ENCODE measurements at regions not wholly inside any gene's neighbourhood (a gene's known extent, or its start where the extent isn't known, plus 50 kb on each side); places are given as distances from the start of the nearest gene placed in this dataset.

DNA sequence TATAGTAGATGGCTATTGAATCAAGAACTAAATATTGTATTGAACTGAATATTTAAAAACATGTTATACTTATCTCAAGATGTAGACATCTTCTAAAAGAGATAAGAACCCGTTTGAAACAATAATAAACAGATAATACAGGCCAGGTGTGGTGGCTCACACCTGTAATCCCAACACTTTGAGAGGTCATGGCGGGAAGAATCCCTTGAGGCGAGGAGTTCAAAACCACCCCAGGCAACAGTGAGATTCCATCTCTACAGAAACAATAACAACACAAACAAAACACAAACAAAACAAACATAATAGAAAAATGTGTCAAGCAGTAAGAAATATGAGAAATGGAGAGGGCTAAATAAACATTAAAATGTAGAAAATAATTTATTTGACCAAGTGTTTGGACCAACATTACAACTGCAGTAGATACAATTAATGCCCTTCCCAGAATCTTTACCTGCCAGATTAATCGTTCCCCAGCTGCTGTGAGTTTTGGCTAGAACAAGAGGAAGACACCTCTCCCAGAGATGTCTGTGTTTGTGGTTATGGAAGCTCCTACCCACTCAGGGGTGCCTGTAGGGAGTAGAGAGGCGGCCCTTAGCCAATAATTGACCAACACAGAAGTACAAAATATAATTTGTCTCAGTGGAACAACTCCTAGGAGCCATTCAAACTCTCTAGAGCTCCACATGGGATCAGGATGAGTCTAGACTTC is 111.9 kb upstream of the AGTR1 start:
- no peaks in the 10 kb centered on the region for H3K27me3 ChIP-seq (ENCODE audit: control insufficient read depth, insufficient read depth, low read length)
- H3K4me3 ChIP-seq (ENCODE audit: low read length) = no peak overlapping the region
- no peak for DNase-seq
- H3K4me1 ChIP-seq (ENCODE audit: control insufficient read depth, insufficient read depth, low read length) = no peaks in the 10 kb centered on the region
- no peak overlapping the region for H3K27ac ChIP-seq (ENCODE audit: low read length)
- H3K9me3 ChIP-seq (replicated peaks; ENCODE audit: control insufficient read depth, low read depth, low read length) = no peaks in the 10 kb centered on the region
- H3K36me3 ChIP-seq (ENCODE audit: control insufficient read depth, insufficient read depth, low read length) = no peaks in the 10 kb centered on the region
- WGBS (ENCODE audit: insufficient coverage) = no CpG with 5 or more reads among the region's 5 CpGs

GRCh38 chr3:148588291-148588690 is 109.4 kb upstream of the AGTR1 start:
- no peak overlapping the region for H3K4me3 ChIP-seq (ENCODE audit: low read length)
- WGBS (ENCODE audit: insufficient coverage) = 80% methylated on average over 1 of the region's 2 CpGs
- H3K27me3 ChIP-seq (ENCODE audit: control insufficient read depth, insufficient read depth, low read length) = no peaks in the 10 kb centered on the region
- H3K27ac ChIP-seq (ENCODE audit: low read length) = no peak overlapping the region
- no peaks in the 10 kb centered on the region for H3K36me3 ChIP-seq (ENCODE audit: control insufficient read depth, insufficient read depth, low read length)
- H3K4me1 ChIP-seq (ENCODE audit: control insufficient read depth, insufficient read depth, low read length) = no peaks in the 10 kb centered on the region
- no peak for DNase-seq
- no peaks in the 10 kb centered on the region for H3K9me3 ChIP-seq (replicated peaks; ENCODE audit: control insufficient read depth, low read depth, low read length)

DNA sequence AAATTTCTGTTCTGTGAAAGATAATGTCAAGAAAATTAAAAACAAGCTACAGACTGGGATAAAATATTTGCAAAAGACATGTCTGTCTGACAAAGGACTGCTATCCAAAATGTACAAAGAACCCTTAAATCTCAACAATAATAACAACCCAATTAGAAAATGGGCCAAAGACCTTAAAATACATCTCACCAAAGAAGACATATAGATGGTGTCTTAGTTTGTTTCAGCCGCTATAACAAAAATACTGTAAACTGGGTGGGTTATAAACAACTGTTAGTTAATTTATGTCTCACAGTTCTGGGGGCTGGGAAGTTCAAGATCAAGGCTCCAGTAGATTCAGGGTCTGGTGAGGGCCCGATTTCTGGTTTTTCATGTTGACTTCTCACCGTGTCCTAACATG is 106.2 kb upstream of the AGTR1 start:
- WGBS (ENCODE audit: insufficient coverage) = no CpG with 5 or more reads among the region's 3 CpGs
- H3K36me3 ChIP-seq (ENCODE audit: control insufficient read depth, insufficient read depth, low read length) = no peaks in the 10 kb centered on the region

GRCh38 chr3:148598619-148599018 is 99.1 kb upstream of the AGTR1 start:
- H3K36me3 ChIP-seq (ENCODE audit: control insufficient read depth, insufficient read depth, low read length) = no peaks in the 10 kb centered on the region
- H3K4me3 ChIP-seq (ENCODE audit: low read length) = no peak overlapping the region
- H3K27me3 ChIP-seq (ENCODE audit: control insufficient read depth, insufficient read depth, low read length) = no peaks in the 10 kb centered on the region
- no peak for DNase-seq
- H3K27ac ChIP-seq (ENCODE audit: low read length) = no peak overlapping the region
- H3K9me3 ChIP-seq (replicated peaks; ENCODE audit: control insufficient read depth, low read depth, low read length) = no peaks in the 10 kb centered on the region
- H3K4me1 ChIP-seq (ENCODE audit: control insufficient read depth, insufficient read depth, low read length) = no peaks in the 10 kb centered on the region
- WGBS (ENCODE audit: insufficient coverage) = no CpG with 5 or more reads among the region's 2 CpGs

More for the DNA sequence above, 106.2 kb upstream of the AGTR1 start:
- H3K27ac ChIP-seq (ENCODE audit: low read length) = no peak overlapping the region
- DNase-seq = no peak
- H3K4me1 ChIP-seq (ENCODE audit: control insufficient read depth, insufficient read depth, low read length) = no peaks in the 10 kb centered on the region
- H3K9me3 ChIP-seq (replicated peaks; ENCODE audit: control insufficient read depth, low read depth, low read length) = no peaks in the 10 kb centered on the region
- H3K4me3 ChIP-seq (ENCODE audit: low read length) = no peak overlapping the region
- no peaks in the 10 kb centered on the region for H3K27me3 ChIP-seq (ENCODE audit: control insufficient read depth, insufficient read depth, low read length)

DNA sequence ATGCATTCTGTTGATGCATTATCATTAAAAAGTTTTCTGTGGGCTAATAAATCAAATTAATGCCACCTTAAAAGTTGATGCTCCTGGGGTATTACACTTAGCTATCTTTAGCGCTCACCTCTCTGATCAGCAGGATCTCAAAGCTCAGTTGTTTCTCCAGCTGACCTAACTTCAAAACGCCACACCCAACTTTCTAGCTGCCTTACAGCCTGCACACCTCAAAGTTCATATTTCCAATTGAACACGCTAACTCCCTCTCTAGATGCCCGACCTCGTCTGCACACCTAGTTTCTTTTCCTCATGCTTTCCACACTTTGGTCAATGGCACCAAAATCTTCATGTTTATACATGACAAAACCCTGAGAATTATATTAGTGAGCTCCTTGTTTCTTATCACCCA is 98.2 kb upstream of the AGTR1 start:
- no peaks in the 10 kb centered on the region for H3K36me3 ChIP-seq (ENCODE audit: control insufficient read depth, insufficient read depth, low read length)
- no peak overlapping the region for H3K27ac ChIP-seq (ENCODE audit: low read length)
- H3K4me3 ChIP-seq (ENCODE audit: low read length) = no peak overlapping the region
- H3K9me3 ChIP-seq (replicated peaks; ENCODE audit: control insufficient read depth, low read depth, low read length) = no peaks in the 10 kb centered on the region
- WGBS (ENCODE audit: insufficient coverage) = 82% methylated on average over 2 of the region's 5 CpGs
- H3K4me1 ChIP-seq (ENCODE audit: control insufficient read depth, insufficient read depth, low read length) = no peaks in the 10 kb centered on the region
- no peak for DNase-seq
- no peaks in the 10 kb centered on the region for H3K27me3 ChIP-seq (ENCODE audit: control insufficient read depth, insufficient read depth, low read length)

DNA sequence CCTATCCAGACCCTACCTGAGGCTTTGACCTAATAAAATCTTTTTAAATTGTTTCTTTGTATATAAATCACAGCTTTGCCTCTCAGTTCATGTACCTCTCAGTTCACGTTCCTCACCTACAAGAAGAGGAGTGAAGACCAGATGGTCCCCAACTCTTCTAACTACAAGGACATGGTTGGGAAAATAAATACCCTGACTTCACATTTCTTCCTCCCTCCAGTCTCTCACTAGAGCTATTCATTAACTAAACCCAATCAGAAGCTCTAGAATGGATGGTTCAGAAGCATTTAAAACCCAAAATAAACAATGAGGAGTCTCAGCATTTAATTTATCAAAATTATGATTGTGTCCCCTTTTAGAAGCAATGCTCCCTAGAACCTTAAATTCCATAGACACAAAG is 97.3 kb upstream of the AGTR1 start:
- DNase-seq = no peak
- no CpG with 5 or more reads among the region's 1 CpG for WGBS (ENCODE audit: insufficient coverage)

GRCh38 chr3:148600902-148601765 is 96.6 kb upstream of the AGTR1 start:
- H3K36me3 ChIP-seq (ENCODE audit: control insufficient read depth, insufficient read depth, low read length) = no peaks in the 10 kb centered on the region
- no peak for DNase-seq
- H3K9me3 ChIP-seq (replicated peaks; ENCODE audit: control insufficient read depth, low read depth, low read length) = no peaks in the 10 kb centered on the region
- H3K4me3 ChIP-seq (ENCODE audit: low read length) = no peak overlapping the region
- H3K4me1 ChIP-seq (ENCODE audit: control insufficient read depth, insufficient read depth, low read length) = no peaks in the 10 kb centered on the region
- WGBS (ENCODE audit: insufficient coverage) = 79% methylated on average over 2 of the region's 4 CpGs
- H3K27ac ChIP-seq (ENCODE audit: low read length) = no peak overlapping the region
- H3K27me3 ChIP-seq (ENCODE audit: control insufficient read depth, insufficient read depth, low read length) = no peaks in the 10 kb centered on the region

More for the DNA sequence above, 97.3 kb upstream of the AGTR1 start:
- no peaks in the 10 kb centered on the region for H3K4me1 ChIP-seq (ENCODE audit: control insufficient read depth, insufficient read depth, low read length)
- H3K4me3 ChIP-seq (ENCODE audit: low read length) = no peak overlapping the region
- H3K27ac ChIP-seq (ENCODE audit: low read length) = no peak overlapping the region
- H3K36me3 ChIP-seq (ENCODE audit: control insufficient read depth, insufficient read depth, low read length) = no peaks in the 10 kb centered on the region
- no peaks in the 10 kb centered on the region for H3K9me3 ChIP-seq (replicated peaks; ENCODE audit: control insufficient read depth, low read depth, low read length)
- H3K27me3 ChIP-seq (ENCODE audit: control insufficient read depth, insufficient read depth, low read length) = no peaks in the 10 kb centered on the region

DNA sequence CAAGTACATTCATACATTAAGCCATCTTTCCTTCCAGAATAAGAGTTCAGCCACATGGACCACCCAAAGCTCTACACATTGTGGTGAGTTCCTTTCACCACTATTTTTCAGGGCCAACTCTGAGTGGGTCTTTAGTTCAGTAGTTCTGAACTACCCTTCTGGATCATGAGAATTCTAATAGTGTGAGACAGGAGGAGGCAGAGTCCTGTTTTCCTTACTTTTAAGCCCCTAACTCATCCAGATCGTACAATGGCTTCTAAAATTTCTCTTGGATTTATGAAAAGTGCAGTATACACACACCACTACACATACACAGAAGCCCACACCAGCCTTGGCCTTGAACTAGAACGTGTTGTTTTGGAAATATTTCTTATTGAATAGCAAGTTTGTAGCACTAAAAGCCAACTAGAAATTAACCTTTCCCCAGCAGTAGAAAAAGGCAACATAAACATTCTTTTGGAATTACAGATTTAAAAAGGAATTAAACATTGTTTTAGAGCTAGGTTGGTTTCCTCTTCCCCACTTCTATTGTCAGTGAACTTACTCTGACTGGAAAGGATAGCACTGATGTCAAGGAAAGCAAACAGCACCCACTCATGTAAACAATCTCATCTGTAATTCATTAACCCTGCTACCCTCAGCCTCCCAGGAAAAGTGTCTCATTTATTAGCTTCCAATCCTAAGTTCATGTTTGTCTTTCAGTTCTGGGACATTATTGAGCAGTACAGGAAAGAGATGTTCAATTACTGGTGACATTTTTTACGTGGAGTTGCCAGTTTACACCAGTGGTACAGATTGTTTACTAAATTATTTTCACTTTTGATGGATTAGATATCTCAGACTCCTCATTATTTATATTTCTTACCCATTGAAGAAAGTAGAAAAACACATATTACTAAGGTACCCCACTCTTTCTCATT is 95.7 kb upstream of the AGTR1 start:
- Histone ChIP-seq H3K4me1 (ENCODE audit: control insufficient read depth, insufficient read depth, low read length) (peaks cover 4% of the 10 kb centered on the region), H3K9me3 (replicated peaks; ENCODE audit: control insufficient read depth, low read depth, low read length) (no peaks in the 10 kb centered on the region), H3K36me3 (ENCODE audit: control insufficient read depth, insufficient read depth, low read length) (no peaks in the 10 kb centered on the region), H3K27ac (ENCODE audit: low read length) (no peak overlapping the region), H3K4me3 (ENCODE audit: low read length) (no peak overlapping the region), H3K27me3 (ENCODE audit: control insufficient read depth, insufficient read depth, low read length) (no peaks in the 10 kb centered on the region)
- peak; percentile 73 for DNase-seq
- WGBS (ENCODE audit: insufficient coverage) = no CpG with 5 or more reads among the region's 3 CpGs

DNA sequence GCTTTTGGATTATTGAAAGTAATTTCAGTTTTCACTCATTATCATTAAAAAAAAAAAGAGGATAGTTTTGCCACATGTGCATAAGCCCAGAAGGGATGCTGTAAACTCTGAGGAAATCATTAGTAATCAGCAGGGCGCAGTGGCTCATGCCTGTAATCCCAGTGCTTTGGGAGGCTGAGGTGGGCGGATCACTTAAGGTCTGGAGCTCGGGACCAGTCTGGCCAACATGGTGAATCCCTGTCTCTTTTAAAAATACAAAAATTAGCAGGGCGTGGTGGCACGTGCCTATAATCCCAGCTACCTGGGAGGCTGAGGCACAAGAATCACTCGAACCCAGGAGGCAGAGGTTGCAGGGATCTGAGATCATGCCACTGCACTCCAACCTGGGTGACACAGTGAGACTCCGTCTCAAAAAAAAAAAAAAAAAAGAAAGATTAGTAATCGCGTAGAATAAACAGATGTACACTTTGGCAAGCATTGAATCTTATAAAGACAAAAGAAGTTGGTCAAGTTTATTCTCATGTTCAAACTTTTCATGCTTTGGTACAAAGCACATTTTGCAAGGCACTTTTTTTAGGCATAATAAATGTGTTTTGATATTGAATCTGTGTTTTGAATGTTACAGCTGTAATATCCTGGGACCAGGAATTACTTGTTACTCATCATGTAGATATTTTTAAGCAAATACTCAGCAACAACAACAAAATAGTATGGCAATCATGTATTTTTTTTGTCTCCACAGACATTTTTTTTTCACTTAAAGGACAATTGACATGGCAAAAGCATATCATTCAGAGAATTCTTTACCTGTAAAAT is 93.2 kb upstream of the AGTR1 start:
- 58% methylated on average over 4 of the region's 9 CpGs for WGBS (ENCODE audit: insufficient coverage)
- Histone ChIP-seq H3K36me3 (ENCODE audit: control insufficient read depth, insufficient read depth, low read length) (no peaks in the 10 kb centered on the region), H3K9me3 (replicated peaks; ENCODE audit: control insufficient read depth, low read depth, low read length) (no peaks in the 10 kb centered on the region), H3K4me1 (ENCODE audit: control insufficient read depth, insufficient read depth, low read length) (peaks cover 6% of the 10 kb centered on the region), H3K27ac (ENCODE audit: low read length) (peak overlapping the region; percentile 16), H3K27me3 (ENCODE audit: control insufficient read depth, insufficient read depth, low read length) (no peaks in the 10 kb centered on the region), H3K4me3 (ENCODE audit: low read length) (no peak overlapping the region)
- peak; percentile 90 for DNase-seq
